Right lobe of liver (tissue), 6 donors: ENCODE measurements at regions not wholly inside any gene's neighbourhood (a gene's known extent, or its start where the extent isn't known, plus 50 kb on each side); places are given as distances from the start of the nearest gene placed in this dataset.

Experiments
- ATAC-seq, 4 donors: fragments of 200-7000 bp; cut with Tn5 transposase; one replicate each; pipeline ENCODE4 v1.9.1; 2020; ENCODE audit warnings: mild to moderate bottlenecking in 4 of 4, moderate library complexity in 4 of 4
- DNase-seq, 3 donors: peaks; one replicate each; pipeline ENCODE4 v3.0.0-alpha.2; 2020
- H3K27ac ChIP-seq, 3 donors: fragments of 200-600 bp; one replicate each; pipeline ENCODE4 v1.8.0; 2022
- H3K27me3 ChIP-seq, 2 donors: fragments of 200-600 bp; one replicate each; pipeline ENCODE4 v1.8.0; 2022
- H3K36me3 ChIP-seq, 4 donors: fragments of 200-600 bp; sonication (generic) in 1 of 4; one replicate each; pipeline versions ENCODE4 v1.5.1 to v1.8.0; 2017 to 2022; ENCODE audit warnings: control low read depth in 1 of 4
- H3K4me1 ChIP-seq, 4 donors: fragments of 200-600 bp; sonication (generic) in 1 of 4; one replicate each; pipeline versions ENCODE4 v1.5.1 to v1.8.0; 2017 to 2022; ENCODE audit warnings: control low read depth in 1 of 4
- H3K4me3 ChIP-seq, 3 donors: fragments of 200-600 bp; one replicate each; pipeline ENCODE4 v1.8.0; 2022
- H3K9me3 ChIP-seq, 4 donors: fragments of 200-600 bp; sonication (generic) in 1 of 4; one replicate each; pipeline versions ENCODE4 v1.5.1 to v1.8.0; 2017 to 2022; ENCODE audit warnings: control low read depth in 1 of 4
- POLR2A ChIP-seq: fragments of 450-650 bp; IDR thresholded peaks from one replicate; pipeline ENCODE4 v1.6.1; 2017; ENCODE audit warnings: antibody characterized with exemption, mild to moderate bottlenecking
- WGBS: methylation state at CpG from one replicate; pipeline ENCODE4 v1.1.6; 2018; ENCODE audit warnings: low coverage, low lambda C conversion rate; ENCODE audit not compliant: insufficient coverage; ENCODE audit errors: missing lambda C conversion rate; 5-methylcytosine and 5-hydroxymethylcytosine counted together
- intact Hi-C, 2 donors: fragments of 100-400 bp; cut with DNase I; formaldehyde crosslinking; loops; one replicate each; pipeline versions ENCODE4 v1.11.2 to v1.14.1; 2022
- TF ChIP-seq, protein P1 (sequence below), 4 donors: fragments of 200-600 bp in 3 of 4; fragments of 450-650 bp in 1 of 4; IDR thresholded peaks; one replicate each; pipeline versions ENCODE4 v1.5.1 to v1.8.0; 2016 to 2022; ENCODE audit warnings: antibody characterized with exemption in 4 of 4, mild to moderate bottlenecking in 2 of 4
- donor health status: DM: no; HTN: yes; CAD: no.
- donor health status: DM: no; HTN: no; CAD: no.
- donor health status: DM: no; HTN: no; CAD: no.
- donor health status: DM: no; HTN: yes; CAD: no.
- donor health status: DM: no; HTN: yes; CAD: no.

DNA sequence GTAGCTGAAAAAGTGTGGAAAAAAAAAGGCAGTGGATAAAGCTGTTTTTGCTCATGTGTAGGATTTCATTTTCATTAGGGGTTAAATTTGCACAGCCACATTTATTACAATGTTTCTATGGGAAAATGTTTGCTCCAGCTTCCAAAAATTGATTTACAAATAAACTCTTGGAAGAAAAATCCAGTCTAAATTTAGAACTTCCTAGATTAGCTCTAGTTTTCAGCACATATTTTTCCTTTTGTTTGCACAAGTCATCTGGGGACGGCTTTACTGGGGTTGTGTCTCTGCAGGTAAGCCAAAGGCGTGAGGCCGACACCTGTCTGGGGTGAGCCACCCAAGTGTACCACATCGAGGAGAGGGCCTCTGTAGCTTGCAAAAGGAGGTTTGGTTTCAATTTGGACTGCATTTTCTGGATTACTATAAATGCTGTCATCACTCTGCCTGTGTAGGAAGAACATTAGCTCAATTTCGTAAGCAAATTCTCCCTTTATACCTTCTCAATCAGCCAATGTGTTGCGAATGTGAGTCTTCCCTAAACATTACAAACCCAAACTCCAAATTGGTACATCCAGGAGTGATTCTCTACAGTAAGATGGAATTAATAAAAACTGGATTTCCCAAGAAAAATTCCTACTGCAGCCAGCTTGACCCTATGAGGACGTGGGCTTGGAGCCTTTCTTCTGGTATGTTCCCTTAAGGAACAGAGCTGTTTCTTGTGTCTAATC, 89.5 kb upstream of the ZNF438 start:
- ATAC-seq, result no peak
- no peak for DNase-seq
- no peaks in the 10 kb centered on the region for H3K4me1 ChIP-seq
- intact Hi-C loops, result no loop called here
- H3K9me3 ChIP-seq, result no peaks in the 10 kb centered on the region
- no peaks in the 10 kb centered on the region for H3K36me3 ChIP-seq
- WGBS, result 67% methylated on average over 6 of the region's 7 CpGs
- TF ChIP-seq, protein P1, sequence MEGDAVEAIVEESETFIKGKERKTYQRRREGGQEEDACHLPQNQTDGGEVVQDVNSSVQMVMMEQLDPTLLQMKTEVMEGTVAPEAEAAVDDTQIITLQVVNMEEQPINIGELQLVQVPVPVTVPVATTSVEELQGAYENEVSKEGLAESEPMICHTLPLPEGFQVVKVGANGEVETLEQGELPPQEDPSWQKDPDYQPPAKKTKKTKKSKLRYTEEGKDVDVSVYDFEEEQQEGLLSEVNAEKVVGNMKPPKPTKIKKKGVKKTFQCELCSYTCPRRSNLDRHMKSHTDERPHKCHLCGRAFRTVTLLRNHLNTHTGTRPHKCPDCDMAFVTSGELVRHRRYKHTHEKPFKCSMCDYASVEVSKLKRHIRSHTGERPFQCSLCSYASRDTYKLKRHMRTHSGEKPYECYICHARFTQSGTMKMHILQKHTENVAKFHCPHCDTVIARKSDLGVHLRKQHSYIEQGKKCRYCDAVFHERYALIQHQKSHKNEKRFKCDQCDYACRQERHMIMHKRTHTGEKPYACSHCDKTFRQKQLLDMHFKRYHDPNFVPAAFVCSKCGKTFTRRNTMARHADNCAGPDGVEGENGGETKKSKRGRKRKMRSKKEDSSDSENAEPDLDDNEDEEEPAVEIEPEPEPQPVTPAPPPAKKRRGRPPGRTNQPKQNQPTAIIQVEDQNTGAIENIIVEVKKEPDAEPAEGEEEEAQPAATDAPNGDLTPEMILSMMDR (IDR thresholded peaks at IDR 0.05), result no peak
- TF ChIP-seq POLR2A, result no peak
- H3K4me3 ChIP-seq, result no peak overlapping the region
- no peaks in the 10 kb centered on the region for H3K27me3 ChIP-seq
- H3K27ac ChIP-seq, result no peak overlapping the region

DNA sequence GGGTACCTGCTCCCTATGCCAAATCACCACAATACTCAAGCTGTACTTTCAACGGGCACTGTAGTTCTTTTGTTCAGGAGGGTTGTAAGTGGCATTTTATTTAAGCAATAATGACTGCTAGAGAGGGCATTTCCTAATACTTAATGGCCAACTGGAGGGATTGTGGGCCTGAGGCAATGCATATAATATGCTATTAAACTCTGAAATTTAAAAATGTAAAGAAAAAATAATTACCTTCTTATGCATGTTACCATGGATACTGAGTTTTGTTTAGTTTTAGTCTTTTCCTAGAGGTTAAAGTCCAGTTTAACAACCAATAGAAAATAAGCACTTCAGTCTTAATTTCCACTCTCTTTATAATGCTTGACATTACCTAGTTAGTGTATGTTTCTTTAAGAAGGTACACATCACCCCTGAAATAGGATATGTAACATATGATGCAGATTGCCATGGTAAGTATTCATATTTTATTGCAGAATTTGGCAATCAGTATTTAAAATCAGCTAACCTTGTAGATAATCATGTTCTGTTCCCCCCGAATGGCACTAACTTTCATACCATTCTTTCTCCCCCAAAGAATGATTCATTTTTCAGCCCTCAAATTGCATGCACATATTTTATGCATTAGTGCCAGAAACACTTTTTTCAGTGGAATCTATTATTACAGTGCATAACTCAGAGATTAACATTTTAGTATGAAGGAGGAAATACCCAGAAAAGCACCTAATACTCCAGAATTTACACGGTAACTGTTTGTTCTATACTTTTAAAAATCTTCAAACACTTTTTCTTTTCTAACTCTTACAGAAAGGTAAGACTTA, 90.3 kb upstream of the ZNF438 start:
- WGBS, result 72% methylated on average over 3 of the region's 3 CpGs
- Histone ChIP-seq H3K4me1 (no peaks in the 10 kb centered on the region), H3K36me3 (no peaks in the 10 kb centered on the region), H3K4me3 (no peak overlapping the region), H3K27ac (no peak overlapping the region), H3K27me3 (no peaks in the 10 kb centered on the region), H3K9me3 (no peaks in the 10 kb centered on the region)
- intact Hi-C loops, result no loop called here
- ATAC-seq, result no peak
- DNase-seq, result no peak
- TF ChIP-seq, protein P1 (IDR thresholded peaks at IDR 0.05), result no peak

GRCh38 chr10:31123946-31124345, 92.3 kb upstream of the ZNF438 start:
- H3K36me3 ChIP-seq, result no peaks in the 10 kb centered on the region
- H3K9me3 ChIP-seq, result no peaks in the 10 kb centered on the region
- WGBS, result 81% methylated on average over 6 of the region's 6 CpGs
- no peak overlapping the region for H3K4me3 ChIP-seq
- no peak for DNase-seq
- no peak for ATAC-seq
- intact Hi-C loops, result no loop called here
- TF ChIP-seq, protein P1 (IDR thresholded peaks at IDR 0.05), result no peak
- no peak for TF ChIP-seq POLR2A
- no peaks in the 10 kb centered on the region for H3K4me1 ChIP-seq
- no peaks in the 10 kb centered on the region for H3K27me3 ChIP-seq
- H3K27ac ChIP-seq, result no peak overlapping the region

DNA sequence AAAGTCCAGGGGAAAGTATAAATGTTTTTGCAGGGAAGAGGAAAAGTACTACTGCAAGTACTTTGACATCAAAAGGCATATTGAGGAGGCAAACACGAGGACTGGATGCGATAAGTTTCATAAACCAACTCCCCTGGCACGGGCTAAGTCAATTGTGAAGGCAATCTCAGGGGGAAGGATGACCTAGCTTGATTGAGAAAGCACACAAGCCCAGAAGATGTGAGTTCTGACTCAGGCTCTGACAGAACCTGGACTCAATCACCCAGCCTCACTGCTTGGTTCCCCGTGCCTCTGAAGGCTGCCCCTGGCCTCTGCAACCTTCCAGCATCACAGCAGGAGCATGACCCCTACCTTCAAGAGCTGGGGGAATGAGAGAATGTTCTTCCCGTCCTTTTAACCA, 93.2 kb upstream of the ZNF438 start:
- TF ChIP-seq, protein P1 (IDR thresholded peaks at IDR 0.05), result no peak
- no peak for TF ChIP-seq POLR2A
- no peaks in the 10 kb centered on the region for H3K4me1 ChIP-seq
- no peak overlapping the region for H3K4me3 ChIP-seq
- H3K27me3 ChIP-seq, result no peaks in the 10 kb centered on the region
- no peak for DNase-seq
- 75% methylated on average over 4 of the region's 5 CpGs for WGBS
- no peaks in the 10 kb centered on the region for H3K36me3 ChIP-seq
- no peaks in the 10 kb centered on the region for H3K9me3 ChIP-seq
- no peak for ATAC-seq
- intact Hi-C loops, result no loop called here
- H3K27ac ChIP-seq, result no peak overlapping the region
